GM12878 (cell line): ENCODE measurements at regions not wholly inside any gene's neighbourhood (a gene's known extent, or its start where the extent isn't known, plus 50 kb on each side); places are given as distances from the start of the nearest gene placed in this dataset.

Experiments
- ATAC-seq: fragments of 200-7000 bp; cut with Tn5 transposase; 3 replicates; pipeline ENCODE4 v1.9.1; 2020; ENCODE audit warnings: mild to moderate bottlenecking, moderate library complexity
- BruUV-seq: library from RNA; stranded (reverse); fragments of 400-500 nt; replicated peaks from 2 replicates; lab custom pipeline; 2021; lab: Mats Ljungman, UMichigan
- CTCF ChIA-PET: fragments of 300-600 bp; sonication (Branson Sonifier 250); formaldehyde crosslinking; extraction: SDS; loops from one replicate; lab custom pipeline; 2021; ENCODE audit warnings: inconsistent platforms; lab: Yijun Ruan, JAX
- POLR2A ChIA-PET: fragments of 350-600 bp; formaldehyde crosslinking; extraction: SDS; loops from one replicate; lab custom pipeline; 2021; ENCODE audit warnings: inconsistent platforms; lab: Charles Lee
- RAD21 ChIA-PET: fragments of 300-600 bp; sonication (Branson Sonifier 250); formaldehyde crosslinking; loops from one replicate; lab custom pipeline; 2023; ENCODE audit warnings: antibody characterized with exemption; ENCODE audit not compliant: unreplicated experiment; lab: Charles Lee
- SMC1A ChIA-PET: fragments of 300-600 bp; sonication (Branson Sonifier 250); formaldehyde crosslinking; loops from one replicate; lab custom pipeline; 2023; ENCODE audit not compliant: unreplicated experiment, uncharacterized antibody; lab: Charles Lee
- DNase-seq: peaks from one replicate; pipeline ENCODE4 v3.0.0-alpha.2; 2011; ENCODE audit warnings: low read depth, low spot score
- FAIRE-seq: peaks from 3 replicates; lab custom pipeline; 2011; peaks lifted over from hg19 to GRCh38; lab: Jason Lieb, UNC
- H2AFZ ChIP-seq: 2 replicates; pipeline ENCODE4 v1.6.0; 2011; ENCODE audit warnings: low read depth, low read length, control low read depth; ENCODE audit not compliant: control insufficient read depth
- H3K27ac ChIP-seq: 2 replicates; pipeline ENCODE4 v1.5.1; 2011; ENCODE audit warnings: control low read depth; ENCODE audit not compliant: control insufficient read depth, insufficient read depth
- H3K27me3 ChIP-seq, 2 experiments: replicated peaks in 1 of 2; 2 replicates each; pipeline versions ENCODE4 v1.6.0 to v1.6.1; 2011; ENCODE audit warnings: low read length in 1 of 2; ENCODE audit not compliant: control insufficient read depth in 2 of 2, insufficient read depth in 2 of 2
- H3K36me3 ChIP-seq, 2 experiments: 2 replicates each; pipeline ENCODE4 v1.5.1; 2011; ENCODE audit warnings: low read length in 1 of 2; ENCODE audit not compliant: control insufficient read depth in 2 of 2, insufficient read depth in 2 of 2
- H3K4me1 ChIP-seq: 2 replicates; pipeline ENCODE4 v1.6.1; 2011; ENCODE audit warnings: mild to moderate bottlenecking, low read length, moderate library complexity, mixed read lengths; ENCODE audit not compliant: control insufficient read depth, insufficient read depth
- H3K4me2 ChIP-seq: 2 replicates; pipeline ENCODE4 v1.6.0; 2011; ENCODE audit warnings: control low read depth; ENCODE audit not compliant: control insufficient read depth, insufficient read depth
- H3K4me3 ChIP-seq: fragments of 200-600 bp; sonication (generic); 2 replicates; pipeline ENCODE4 v1.5.1; 2016
- H3K79me2 ChIP-seq: 2 replicates; pipeline ENCODE4 v1.6.0; 2011; ENCODE audit warnings: low read length; ENCODE audit not compliant: control insufficient read depth, insufficient read depth
- H3K9ac ChIP-seq: 2 replicates; pipeline ENCODE4 v1.8.0; 2011; ENCODE audit warnings: low read length, control low read depth, mixed read lengths; ENCODE audit not compliant: control insufficient read depth, insufficient read depth
- H3K9me3 ChIP-seq: replicated peaks from 3 replicates; pipeline ENCODE4 v1.5.1; 2011; ENCODE audit warnings: mild to moderate bottlenecking, low read length; ENCODE audit not compliant: control insufficient read depth, insufficient read depth
- H4K20me1 ChIP-seq: 2 replicates; pipeline ENCODE4 v1.6.0; 2011; ENCODE audit not compliant: control insufficient read depth, insufficient read depth
- CUX1 ChIP-seq: IDR thresholded peaks from 2 replicates; pipeline ENCODE4 v1.6.1; 2012; ENCODE audit warnings: improper control_type of control experiment, low read depth, low read length; ENCODE audit not compliant: insufficient replicate concordance
- FOXK2 ChIP-seq: fragments of 450-650 bp; IDR thresholded peaks from 2 replicates; pipeline ENCODE4 v1.6.1; 2017; ENCODE audit warnings: mild to moderate bottlenecking, moderate library complexity
- JUNB ChIP-seq: IDR thresholded peaks from 2 replicates; pipeline ENCODE4 v1.6.1; 2016; ENCODE audit warnings: antibody characterized with exemption, mild to moderate bottlenecking
- KAT2A ChIP-seq: conservative IDR thresholded peaks from 2 replicates; pipeline ENCODE4 v1.6.1; 2011; ENCODE audit warnings: low read depth, low read length; ENCODE audit not compliant: control insufficient read depth
- MLLT1 ChIP-seq: fragments of 450-650 bp; IDR thresholded peaks from 2 replicates; pipeline ENCODE4 v1.6.1; 2016; ENCODE audit warnings: mild to moderate bottlenecking
- MTA2 ChIP-seq: fragments of 450-650 bp; IDR thresholded peaks from 2 replicates; pipeline ENCODE4 v1.6.1; 2016; ENCODE audit warnings: low read depth, mild to moderate bottlenecking, moderate library complexity
- NR2F1 ChIP-seq: fragments of 450-650 bp; conservative IDR thresholded peaks from 2 replicates; pipeline ENCODE4 v1.6.1; 2017; ENCODE audit warnings: mild to moderate bottlenecking
- PAX8 ChIP-seq: fragments of 450-650 bp; IDR thresholded peaks from 2 replicates; pipeline ENCODE4 v1.6.1; 2017; ENCODE audit warnings: mild to moderate bottlenecking, moderate library complexity
- POU2F2 ChIP-seq: IDR thresholded peaks from 3 replicates; pipeline ENCODE4 v1.6.1; 2011; ENCODE audit warnings: low read depth, mild to moderate bottlenecking, low read length, borderline replicate concordance
- SIN3A ChIP-seq: IDR thresholded peaks from 2 replicates; pipeline ENCODE4 v1.6.1; 2012; ENCODE audit warnings: low read depth, low read length, improper control_type of control experiment
- SMAD1 ChIP-seq: fragments of 450-650 bp; IDR thresholded peaks from 2 replicates; pipeline ENCODE4 v1.6.1; 2018; ENCODE audit warnings: mild to moderate bottlenecking, low read depth; ENCODE audit not compliant: partially characterized antibody
- SMC3 ChIP-seq: IDR thresholded peaks from 2 replicates; pipeline ENCODE4 v1.6.1; 2011; ENCODE audit warnings: low read length, improper control_type of control experiment, borderline replicate concordance
- SPI1 ChIP-seq: IDR thresholded peaks from 2 replicates; pipeline ENCODE4 v1.6.1; 2011; ENCODE audit warnings: low read depth, mild to moderate bottlenecking, low read length, moderate library complexity, borderline replicate concordance; ENCODE audit not compliant: insufficient read depth
- TBL1XR1 ChIP-seq: IDR thresholded peaks from 2 replicates; pipeline ENCODE4 v1.6.1; 2012; ENCODE audit warnings: low read depth, low read length, improper control_type of control experiment
- ZNF687 ChIP-seq: fragments of 450-650 bp; IDR thresholded peaks from 2 replicates; pipeline ENCODE4 v1.6.1; 2017; ENCODE audit warnings: mild to moderate bottlenecking, moderate library complexity
- WGBS: methylation state at CpG from one replicate; pipeline ENCODE4 v1.1.6; 2016; ENCODE audit warnings: low lambda C conversion rate; ENCODE audit not compliant: insufficient replicate concordance, insufficient coverage; ENCODE audit errors: missing lambda C conversion rate; 5-methylcytosine and 5-hydroxymethylcytosine counted together
- in situ Hi-C: fragments of 300-500 bp; cut with MboI; formaldehyde crosslinking; loops from 9 replicates; pipeline ENCODE4 v1.14.3; 2018; ENCODE audit warnings: mixed read lengths
- intact Hi-C: fragments of 100-400 bp; cut with micrococcal nuclease; formaldehyde crosslinking; loops from one replicate; pipeline ENCODE4 v1.14.2; 2022; ENCODE audit not compliant: unreplicated experiment

DNA sequence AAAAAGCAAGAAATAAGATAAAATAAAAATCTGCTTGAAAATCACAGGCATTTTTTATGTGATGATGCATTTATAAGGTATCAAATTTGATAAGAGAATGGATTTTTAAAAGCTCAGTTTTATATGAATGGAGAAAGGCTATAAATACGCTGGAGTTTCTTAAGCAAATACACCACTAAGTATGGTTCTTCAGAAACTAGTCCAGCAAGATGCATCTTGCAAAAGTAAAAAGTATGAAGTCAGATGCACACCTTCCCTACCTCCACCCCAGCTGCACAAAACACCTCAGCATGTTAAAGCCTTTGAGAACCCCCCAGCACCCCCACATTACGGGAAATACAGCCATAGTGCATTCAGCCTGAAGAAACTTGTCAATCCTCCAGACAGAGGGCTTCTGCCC, 143.1 kb upstream of the PROX1 start:
- ChIA-PET SMC1A (no interaction called here), POLR2A (no interaction called here), RAD21 (no interaction called here), CTCF (no interaction called here)
- no peak overlapping the region for H2AFZ ChIP-seq
- no TSS peak for BruUV-seq
- intact Hi-C loops (no loop called here), in situ Hi-C loops (no loop called here)
- no peaks in the 10 kb centered on the region for H3K4me1 ChIP-seq
- no peaks in the 10 kb centered on the region for H3K79me2 ChIP-seq
- no peak for FAIRE-seq
- H3K27ac ChIP-seq: no peak overlapping the region
- no peak overlapping the region for H3K4me3 ChIP-seq
- no peaks in the 10 kb centered on the region for H4K20me1 ChIP-seq
- no peaks in the 10 kb centered on the region for H3K27me3 ChIP-seq
- no peak overlapping the region for H3K9ac ChIP-seq
- H3K4me2 ChIP-seq: no peak overlapping the region
- no peaks in the 10 kb centered on the region for H3K36me3 ChIP-seq
- DNase-seq: no peak
- WGBS: 0% methylated on average over 2 of the region's 2 CpGs
- H3K9me3 ChIP-seq: no peaks in the 10 kb centered on the region
- ATAC-seq: no peak
- TF ChIP-seq SIN3A: no peak
- no peak for TF ChIP-seq TBL1XR1
- no peak for TF ChIP-seq POU2F2
- TF ChIP-seq NR2F1: no peak
- no peak for TF ChIP-seq KAT2A
- no peak for TF ChIP-seq SMC3
- TF ChIP-seq MTA2: no peak
- TF ChIP-seq FOXK2: no peak
- TF ChIP-seq SMAD1: no peak
- TF ChIP-seq CUX1: no peak
- TF ChIP-seq JUNB: no peak
- no peak for TF ChIP-seq ZNF687
- TF ChIP-seq MLLT1: no peak
- no peak for TF ChIP-seq SPI1
- no peak for TF ChIP-seq PAX8
